ENCODE measurements at regions not wholly inside any gene's neighbourhood (a gene's known extent, or its start where the extent isn't known, plus 50 kb on each side); places are given as distances from the start of the nearest gene placed in this dataset.
"Not testable (repeated sequence)": the region's sequence is repeated elsewhere in the genome, so short reads cannot be mapped to it uniquely, and the experiment has no call there.

DNA sequence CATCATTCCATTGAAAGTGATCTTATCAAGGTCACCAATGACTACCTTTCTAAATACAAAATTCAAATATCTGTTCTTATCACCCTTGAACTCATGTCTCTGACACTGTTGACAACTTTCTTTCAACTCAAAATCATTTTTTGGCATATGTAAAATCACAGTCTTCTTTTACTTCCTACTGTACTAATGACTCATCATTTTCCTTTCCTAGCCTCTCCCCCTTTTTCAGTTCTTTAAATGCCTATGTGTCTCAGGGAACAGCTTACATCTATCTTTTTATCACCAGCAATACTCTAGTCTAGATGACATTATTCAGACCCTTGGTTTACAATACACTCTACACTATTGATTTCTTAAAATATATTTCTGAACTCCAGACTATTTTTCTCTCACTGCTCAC lies 2220.7 kb upstream of the RAG2 start:
- no peak for DNase-seq
- Mint-ChIP-seq H3K4me1 (ENCODE audit: low read depth) (no peaks in the 10 kb centered on the region), H3K9me3 (peaks cover 22% of the 10 kb centered on the region), H3K27ac (no peak overlapping the region), H3K4me3 (no peak overlapping the region), H3K27me3 (ENCODE audit: low read depth) (no peaks in the 10 kb centered on the region), H3K36me3 (ENCODE audit: low read depth) (no peaks in the 10 kb centered on the region)
- intact Hi-C loops (cut with micrococcal nuclease), result no loop called here
- CTCF ChIA-PET, result no interaction called here

DNA sequence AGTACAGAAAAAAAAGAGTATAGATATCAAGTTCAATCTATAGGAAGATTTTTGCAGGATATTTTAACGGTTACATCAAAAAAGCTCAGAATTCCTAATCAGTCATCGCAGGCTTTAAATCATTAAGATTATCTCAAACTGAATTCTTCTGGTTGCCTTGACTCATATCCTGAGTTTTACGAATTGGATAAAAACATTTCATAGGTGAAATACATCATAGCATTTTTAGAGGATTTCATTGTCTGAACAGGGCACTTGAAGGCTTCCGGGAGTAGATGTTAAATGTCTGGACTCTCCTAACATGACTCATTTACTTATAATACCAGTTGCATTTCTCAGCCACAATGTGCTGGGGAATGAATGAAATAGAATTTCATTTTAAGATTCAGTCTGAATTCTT lies 2216.6 kb upstream of the RAG2 start:
- H3K9me3 Mint-ChIP-seq, result peaks cover 21% of the 10 kb centered on the region
- no peaks in the 10 kb centered on the region for H3K36me3 Mint-ChIP-seq (ENCODE audit: low read depth)
- H3K27ac Mint-ChIP-seq, result no peak overlapping the region
- intact Hi-C loops (cut with micrococcal nuclease), result no loop called here
- no peak for DNase-seq
- no peak overlapping the region for H3K4me3 Mint-ChIP-seq
- H3K4me1 Mint-ChIP-seq (ENCODE audit: low read depth), result no peaks in the 10 kb centered on the region
- CTCF ChIA-PET, result no interaction called here
- no peaks in the 10 kb centered on the region for H3K27me3 Mint-ChIP-seq (ENCODE audit: low read depth)

DNA sequence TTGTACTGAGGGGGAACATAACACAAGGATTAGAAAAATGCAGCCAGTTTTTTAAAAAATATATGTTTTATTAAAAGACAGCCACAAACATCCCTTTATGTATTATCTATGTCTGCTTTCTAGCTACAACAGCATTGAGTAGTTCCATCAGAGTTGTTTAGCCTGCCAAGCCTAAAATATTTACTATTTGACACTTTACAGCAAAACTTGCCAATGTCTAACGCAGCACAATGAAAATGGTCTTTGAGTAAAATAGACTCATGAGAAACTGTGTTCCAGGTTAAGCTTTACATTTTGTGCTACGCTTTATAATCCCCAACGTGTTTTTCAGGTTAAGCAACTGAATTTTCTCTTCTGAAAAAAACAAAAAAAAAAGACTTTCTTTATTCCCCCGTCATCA lies 2211.5 kb upstream of the RAG2 start:
- H3K27me3 Mint-ChIP-seq (ENCODE audit: low read depth), result no peaks in the 10 kb centered on the region
- peaks cover 12% of the 10 kb centered on the region for H3K9me3 Mint-ChIP-seq
- H3K4me3 Mint-ChIP-seq, result no peak overlapping the region
- no peak overlapping the region for H3K27ac Mint-ChIP-seq
- intact Hi-C loops (cut with micrococcal nuclease), result no loop called here
- no peaks in the 10 kb centered on the region for H3K36me3 Mint-ChIP-seq (ENCODE audit: low read depth)
- DNase-seq, result no peak
- H3K4me1 Mint-ChIP-seq (ENCODE audit: low read depth), result no peaks in the 10 kb centered on the region
- CTCF ChIA-PET, result no interaction called here

DNA sequence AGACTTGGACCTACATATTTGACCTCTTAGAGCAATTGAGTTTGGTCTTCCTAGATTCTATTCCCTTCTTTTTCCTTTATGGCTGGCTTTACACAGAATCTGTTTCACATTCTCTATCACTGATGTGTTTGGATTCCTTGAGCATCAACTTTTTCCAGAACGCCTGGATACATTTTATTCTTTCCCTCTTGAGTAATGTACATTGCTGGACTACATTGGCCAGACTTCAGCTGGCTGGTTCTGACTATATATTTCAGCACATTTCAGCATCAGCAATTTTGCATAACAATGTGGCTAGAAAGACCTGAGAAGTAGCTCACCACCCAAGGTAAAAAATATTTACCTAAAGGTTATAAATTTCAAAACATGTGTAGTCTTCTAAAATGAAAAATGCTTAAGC lies 2198.2 kb upstream of the RAG2 start:
- Mint-ChIP-seq H3K9me3 (peaks cover 3% of the 10 kb centered on the region), H3K27ac (no peak overlapping the region), H3K27me3 (ENCODE audit: low read depth) (no peaks in the 10 kb centered on the region), H3K4me1 (ENCODE audit: low read depth) (no peaks in the 10 kb centered on the region), H3K4me3 (no peak overlapping the region), H3K36me3 (ENCODE audit: low read depth) (no peaks in the 10 kb centered on the region)
- no peak for DNase-seq
- CTCF ChIA-PET, result no interaction called here
- intact Hi-C loops (cut with micrococcal nuclease), result no loop called here

GRCh38 chr11:38795027-38795426 lies 2197.0 kb upstream of the RAG2 start:
- H3K27ac Mint-ChIP-seq, result no peak overlapping the region
- intact Hi-C loops (cut with micrococcal nuclease), result no loop called here
- CTCF ChIA-PET, result no interaction called here
- no peak overlapping the region for H3K4me3 Mint-ChIP-seq
- peaks cover 3% of the 10 kb centered on the region for H3K9me3 Mint-ChIP-seq
- no peaks in the 10 kb centered on the region for H3K27me3 Mint-ChIP-seq (ENCODE audit: low read depth)
- H3K36me3 Mint-ChIP-seq (ENCODE audit: low read depth), result no peaks in the 10 kb centered on the region
- no peak for DNase-seq
- H3K4me1 Mint-ChIP-seq (ENCODE audit: low read depth), result no peaks in the 10 kb centered on the region

- Mint-ChIP-seq H3K36me3 (ENCODE audit: low read depth) (no peaks in the 10 kb centered on the region), H3K27me3 (ENCODE audit: low read depth) (no peaks in the 10 kb centered on the region), H3K9me3 (no peaks in the 10 kb centered on the region), H3K27ac (no peak overlapping the region), H3K4me3 (no peak overlapping the region), H3K4me1 (ENCODE audit: low read depth) (no peaks in the 10 kb centered on the region)
- DNase-seq, result peak; percentile 25
- CTCF ChIA-PET, result no interaction called here
- intact Hi-C loops (cut with micrococcal nuclease), result no loop called here
These were observed 2193.4 kb upstream of the RAG2 start for GRCh38 chr11:38791346-38791961.

DNA sequence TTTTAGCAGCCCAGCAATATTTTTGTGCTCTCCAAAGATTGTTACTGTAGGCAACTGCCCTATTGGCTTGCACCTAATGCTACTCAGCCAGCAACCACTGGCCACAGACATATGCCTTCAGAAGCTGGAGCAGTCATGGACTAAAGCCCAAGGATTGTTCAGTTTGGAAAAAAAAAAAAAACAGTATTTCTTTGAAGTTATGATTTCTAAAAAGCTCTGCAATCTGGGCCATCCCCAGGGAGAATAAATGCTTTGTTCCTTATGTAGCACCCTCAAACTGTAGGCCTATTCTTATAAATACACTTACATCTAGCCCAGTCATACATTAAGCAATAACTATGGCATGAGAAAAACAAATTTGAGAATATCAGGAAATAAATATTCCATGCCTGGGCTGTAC lies 2190.5 kb upstream of the RAG2 start:
- peaks cover 2% of the 10 kb centered on the region for H3K9me3 Mint-ChIP-seq
- no peaks in the 10 kb centered on the region for H3K4me1 Mint-ChIP-seq (ENCODE audit: low read depth)
- no peak overlapping the region for H3K4me3 Mint-ChIP-seq
- no peaks in the 10 kb centered on the region for H3K27me3 Mint-ChIP-seq (ENCODE audit: low read depth)
- intact Hi-C loops (cut with micrococcal nuclease), result no loop called here
- no peak for DNase-seq
- no peaks in the 10 kb centered on the region for H3K36me3 Mint-ChIP-seq (ENCODE audit: low read depth)
- CTCF ChIA-PET, result interaction anchor here (0.6 kb wide), 1 partner anchor 614 kb away, joined by 3 read pairs; no protein-coding TSS in a partner anchor
- H3K27ac Mint-ChIP-seq, result no peak overlapping the region

- H3K36me3 Mint-ChIP-seq (ENCODE audit: low read depth), result no peaks in the 10 kb centered on the region
- H3K4me1 Mint-ChIP-seq (ENCODE audit: low read depth), result no peaks in the 10 kb centered on the region
- intact Hi-C loops (cut with micrococcal nuclease), result no loop called here
- H3K27ac Mint-ChIP-seq, result no peak overlapping the region
- no peaks in the 10 kb centered on the region for H3K27me3 Mint-ChIP-seq (ENCODE audit: low read depth)
- peaks cover 8% of the 10 kb centered on the region for H3K9me3 Mint-ChIP-seq
- no peak overlapping the region for H3K4me3 Mint-ChIP-seq
- no peak for DNase-seq
- CTCF ChIA-PET, result no interaction called here
These were observed 2186.1 kb upstream of the RAG2 start for GRCh38 chr11:38784164-38784563.

- Mint-ChIP-seq H3K36me3 (ENCODE audit: low read depth) (no peaks in the 10 kb centered on the region), H3K27me3 (ENCODE audit: low read depth) (no peaks in the 10 kb centered on the region), H3K4me3 (no peak overlapping the region), H3K4me1 (ENCODE audit: low read depth) (no peaks in the 10 kb centered on the region), H3K9me3 (peaks cover 9% of the 10 kb centered on the region), H3K27ac (no peak overlapping the region)
- no peak for DNase-seq
- CTCF ChIA-PET, result no interaction called here
- intact Hi-C loops (cut with micrococcal nuclease), result no loop called here
These were observed 2168.8 kb upstream of the RAG2 start for GRCh38 chr11:38766796-38767195.

- intact Hi-C loops (cut with micrococcal nuclease), result no loop called here
- CTCF ChIA-PET, result no interaction called here
These were observed 2161.4 kb upstream of the RAG2 start for GRCh38 chr11:38759394-38759793.

DNA sequence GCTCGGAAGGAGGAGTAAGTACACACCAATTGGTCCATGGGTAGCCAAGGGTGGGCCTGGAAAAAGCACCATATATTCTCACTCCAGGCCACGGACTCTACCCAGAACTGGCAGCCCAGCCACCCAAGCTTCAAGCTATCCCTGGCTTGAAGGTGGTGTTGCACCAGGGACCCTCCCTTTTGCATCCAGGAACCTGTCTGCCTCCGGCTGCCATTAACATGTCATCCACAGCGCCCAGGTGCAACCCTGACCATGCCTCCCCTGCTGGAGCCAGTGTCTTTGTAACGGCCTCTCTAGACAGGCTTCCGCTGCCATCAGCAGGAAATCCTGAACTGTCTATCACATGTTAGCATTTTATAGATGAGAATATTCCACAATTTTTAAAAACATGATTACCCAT lies 2158.5 kb upstream of the RAG2 start:
- intact Hi-C loops (cut with micrococcal nuclease), result no loop called here
- Mint-ChIP-seq H3K36me3 (ENCODE audit: low read depth) (no peaks in the 10 kb centered on the region), H3K4me3 (no peak overlapping the region), H3K4me1 (ENCODE audit: low read depth) (no peaks in the 10 kb centered on the region), H3K27ac (no peak overlapping the region), H3K9me3 (peaks cover 7% of the 10 kb centered on the region), H3K27me3 (ENCODE audit: low read depth) (no peaks in the 10 kb centered on the region)
- CTCF ChIA-PET, result interaction anchor here (0.7 kb wide), 1 partner anchor 34 kb away, joined by 3 read pairs; no protein-coding TSS in a partner anchor
- no peak for DNase-seq

More at GRCh38 chr11:38759394-38759793, 2161.4 kb upstream of the RAG2 start:
- Mint-ChIP-seq H3K27ac (no peak overlapping the region), H3K27me3 (ENCODE audit: low read depth) (no peaks in the 10 kb centered on the region), H3K4me3 (no peak overlapping the region), H3K9me3 (no peaks in the 10 kb centered on the region), H3K36me3 (ENCODE audit: low read depth) (no peaks in the 10 kb centered on the region), H3K4me1 (ENCODE audit: low read depth) (no peaks in the 10 kb centered on the region)
- DNase-seq, result no peak

- no peak for DNase-seq
- H3K4me1 Mint-ChIP-seq (ENCODE audit: low read depth), result no peaks in the 10 kb centered on the region
- H3K9me3 Mint-ChIP-seq, result peaks cover 14% of the 10 kb centered on the region
- no peaks in the 10 kb centered on the region for H3K27me3 Mint-ChIP-seq (ENCODE audit: low read depth)
- CTCF ChIA-PET, result no interaction called here
- no peaks in the 10 kb centered on the region for H3K36me3 Mint-ChIP-seq (ENCODE audit: low read depth)
- intact Hi-C loops (cut with micrococcal nuclease), result no loop called here
- no peak overlapping the region for H3K4me3 Mint-ChIP-seq
- H3K27ac Mint-ChIP-seq, result no peak overlapping the region
These were observed 2153.4 kb upstream of the RAG2 start for GRCh38 chr11:38751421-38751820.

- H3K36me3 Mint-ChIP-seq (ENCODE audit: low read depth); DNase-seq; H3K27me3 Mint-ChIP-seq (ENCODE audit: low read depth); H3K9me3 Mint-ChIP-seq; H3K4me1 Mint-ChIP-seq (ENCODE audit: low read depth); intact Hi-C loops (cut with micrococcal nuclease); H3K4me3 Mint-ChIP-seq; CTCF ChIA-PET; H3K27ac Mint-ChIP-seq: not testable (repeated sequence)
These were observed 2148.5 kb upstream of the RAG2 start for GRCh38 chr11:38746516-38746915.

DNA sequence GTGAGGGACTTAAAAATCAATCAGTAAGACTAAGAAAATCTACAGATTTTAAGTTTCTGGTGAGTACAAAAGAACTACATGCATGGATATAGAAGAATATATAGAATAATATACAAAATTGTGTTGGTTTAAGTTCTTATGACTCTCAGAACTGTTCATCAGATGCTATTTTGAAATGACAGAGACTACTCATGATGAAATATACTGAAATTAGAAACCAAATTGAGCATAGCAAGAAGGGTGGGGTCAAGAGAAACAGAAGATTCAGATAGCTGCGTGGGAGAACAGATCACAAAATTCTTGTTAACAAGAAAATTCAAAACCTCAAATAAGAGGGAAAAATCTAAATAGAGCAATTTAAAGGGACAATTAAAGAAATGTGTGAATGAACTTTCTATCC lies 2125.3 kb upstream of the RAG2 start:
- Mint-ChIP-seq H3K4me3 (no peak overlapping the region), H3K4me1 (ENCODE audit: low read depth) (no peaks in the 10 kb centered on the region), H3K36me3 (ENCODE audit: low read depth) (no peaks in the 10 kb centered on the region), H3K9me3 (peaks cover 12% of the 10 kb centered on the region), H3K27ac (no peak overlapping the region), H3K27me3 (ENCODE audit: low read depth) (no peaks in the 10 kb centered on the region)
- intact Hi-C loops (cut with micrococcal nuclease), result no loop called here
- DNase-seq, result no peak
- CTCF ChIA-PET, result no interaction called here

Data from activated naive CD4-positive, alpha-beta T cell treated with anti-CD3 and anti-CD28 coated beads for 36 hours (primary cell).